HL-60 (cell line): ENCODE measurements at regions not wholly inside any gene's neighbourhood (a gene's known extent, or its start where the extent isn't known, plus 50 kb on each side); places are given as distances from the start of the nearest gene placed in this dataset.
"Not testable (repeated sequence)": the region's sequence is repeated elsewhere in the genome, so short reads cannot be mapped to it uniquely, and the experiment has no call there.

ENCODE experiments used
- DNase-seq, 2 experiments: peaks; one replicate each; pipeline ENCODE4 v3.0.0-alpha.2; 2010 to 2020; ENCODE audit warnings: low read depth in 1 of 2, low spot score in 1 of 2
- H3K27ac ChIP-seq: fragments of 250-450 bp; sonication (Bioruptor Pico); replicated peaks from 2 replicates; pipeline ENCODE4 v1.5.1; 2020; ENCODE audit warnings: mild to moderate bottlenecking, moderate library complexity
- H3K27me3 ChIP-seq: fragments of 250-450 bp; sonication (Bioruptor Pico); 2 replicates; pipeline ENCODE4 v1.5.1; 2021; ENCODE audit warnings: mild to moderate bottlenecking, moderate library complexity; ENCODE audit not compliant: insufficient read depth, poor library complexity, severe bottlenecking
- H3K4me3 ChIP-seq: replicated peaks from 2 replicates; pipeline ENCODE4 v1.5.1; 2011; ENCODE audit warnings: mild to moderate bottlenecking, control low read depth, low read length; ENCODE audit not compliant: insufficient read depth
- CTCF ChIP-seq: IDR thresholded peaks from one replicate; pipeline ENCODE4 v1.5.1; 2011; ENCODE audit warnings: low read length, control low read depth, inconsistent platforms; ENCODE audit not compliant: insufficient read depth
- GABPA ChIP-seq: IDR thresholded peaks from 2 replicates; pipeline ENCODE4 v1.6.1; 2012; ENCODE audit warnings: low read depth
- POLR2AphosphoS5 ChIP-seq: IDR thresholded peaks from 2 replicates; pipeline ENCODE4 v1.6.1; 2012; ENCODE audit warnings: low read depth
- REST ChIP-seq: IDR thresholded peaks from 2 replicates; pipeline ENCODE4 v1.6.1; 2012; ENCODE audit warnings: low read depth; ENCODE audit not compliant: insufficient replicate concordance
- SPI1 ChIP-seq: IDR thresholded peaks from 2 replicates; pipeline ENCODE4 v1.6.1; 2012; ENCODE audit warnings: low read depth, mild to moderate bottlenecking, borderline replicate concordance

- H3K27ac ChIP-seq, H3K4me3 ChIP-seq, DNase-seq: not testable (repeated sequence)
- peaks cover 11% of the 10 kb centered on the region for H3K27me3 ChIP-seq
Measured at GRCh38 chr11:88044658-88045057, 130.6 kb downstream of the RAB38 start.

- Histone ChIP-seq H3K4me3 (no peak overlapping the region), H3K27me3 (peaks cover 11% of the 10 kb centered on the region), H3K27ac (no peak overlapping the region)
- DNase-seq: no peak
- no peak for TF ChIP-seq SPI1
- no peak for TF ChIP-seq GABPA
Measured at GRCh38 chr11:88043149-88043548, 132.1 kb downstream of the RAB38 start.

- no peak overlapping the region for H3K27ac ChIP-seq
Measured at GRCh38 chr11:88042647-88043046, 132.6 kb downstream of the RAB38 start.

GRCh38 chr11:88042238-88042637, 133.0 kb downstream of the RAB38 start:
- no peak overlapping the region for H3K4me3 ChIP-seq
- DNase-seq: no peak
- TF ChIP-seq REST (no peak), CTCF (no peak), POLR2AphosphoS5 (no peak), SPI1 (no peak), GABPA (no peak)
- H3K27me3 ChIP-seq: peaks cover 11% of the 10 kb centered on the region
- H3K27ac ChIP-seq: no peak overlapping the region

More at GRCh38 chr11:88042647-88043046, 132.6 kb downstream of the RAB38 start:
- TF ChIP-seq REST (no peak), POLR2AphosphoS5 (no peak), SPI1 (no peak), GABPA (no peak), CTCF (no peak)
- DNase-seq: no peak
- H3K4me3 ChIP-seq: no peak overlapping the region
- H3K27me3 ChIP-seq: peaks cover 11% of the 10 kb centered on the region

GRCh38 chr11:88041679-88042078, 133.6 kb downstream of the RAB38 start:
- H3K27ac ChIP-seq: no peak overlapping the region
- no peak for TF ChIP-seq CTCF
- no peak for TF ChIP-seq SPI1
- no peak for TF ChIP-seq POLR2AphosphoS5
- TF ChIP-seq GABPA: no peak
- TF ChIP-seq REST: no peak
- H3K4me3 ChIP-seq: no peak overlapping the region
- peaks cover 11% of the 10 kb centered on the region for H3K27me3 ChIP-seq
- no peak for DNase-seq
